ENCODE measurements at regions not wholly inside any gene's neighbourhood (a gene's known extent, or its start where the extent isn't known, plus 50 kb on each side); places are given as distances from the start of the nearest gene placed in this dataset.

- no peak for DNase-seq
- no peak for TF ChIP-seq POLR2A (IDR thresholded peaks at IDR 0.05; ENCODE audit: low read length)
- TF ChIP-seq GATA1 (IDR thresholded peaks at IDR 0.05; ENCODE audit: low read depth, low read length) = no peak
Measured at GRCh38 chr4:134401798-134402197, 200.2 kb upstream of the PABPC4L start.

GRCh38 chr4:134393592-134393991 lies 192.0 kb upstream of the PABPC4L start:
- no peak for TF ChIP-seq POLR2A (IDR thresholded peaks at IDR 0.05; ENCODE audit: low read length)
- no peak for TF ChIP-seq GATA1 (IDR thresholded peaks at IDR 0.05; ENCODE audit: low read depth, low read length)
- DNase-seq = no peak

- TF ChIP-seq GATA1 (IDR thresholded peaks at IDR 0.05; ENCODE audit: low read depth, low read length) = no peak
- no peak for TF ChIP-seq POLR2A (IDR thresholded peaks at IDR 0.05; ENCODE audit: low read length)
- no peak for DNase-seq
Measured at GRCh38 chr4:134390319-134390718, 188.7 kb upstream of the PABPC4L start.

GRCh38 chr4:134388351-134388750 lies 186.8 kb upstream of the PABPC4L start:
- no peak for DNase-seq
- TF ChIP-seq GATA1 (IDR thresholded peaks at IDR 0.05; ENCODE audit: low read depth, low read length) = no peak
- no peak for TF ChIP-seq POLR2A (IDR thresholded peaks at IDR 0.05; ENCODE audit: low read length)

- no peak for DNase-seq
- no peak for TF ChIP-seq GATA1 (IDR thresholded peaks at IDR 0.05; ENCODE audit: low read depth, low read length)
- no peak for TF ChIP-seq POLR2A (IDR thresholded peaks at IDR 0.05; ENCODE audit: low read length)
Measured at GRCh38 chr4:134382478-134383227, 181.1 kb upstream of the PABPC4L start.

GRCh38 chr4:134375775-134376174 lies 174.2 kb upstream of the PABPC4L start:
- no peak for DNase-seq
- TF ChIP-seq GATA1 (IDR thresholded peaks at IDR 0.05; ENCODE audit: low read depth, low read length) (no peak), POLR2A (IDR thresholded peaks at IDR 0.05; ENCODE audit: low read length) (no peak)

- TF ChIP-seq POLR2A (IDR thresholded peaks at IDR 0.05; ENCODE audit: low read length) = no peak
- no peak for TF ChIP-seq GATA1 (IDR thresholded peaks at IDR 0.05; ENCODE audit: low read depth, low read length)
- no peak for DNase-seq
Measured at GRCh38 chr4:134365852-134366251, 164.3 kb upstream of the PABPC4L start.

GRCh38 chr4:134364928-134365327 lies 163.3 kb upstream of the PABPC4L start:
- no peak for TF ChIP-seq POLR2A (IDR thresholded peaks at IDR 0.05; ENCODE audit: low read length)
- no peak for TF ChIP-seq GATA1 (IDR thresholded peaks at IDR 0.05; ENCODE audit: low read depth, low read length)
- no peak for DNase-seq

GRCh38 chr4:134345244-134345643 lies 143.7 kb upstream of the PABPC4L start:
- TF ChIP-seq POLR2A (IDR thresholded peaks at IDR 0.05; ENCODE audit: low read length) = no peak
- TF ChIP-seq GATA1 (IDR thresholded peaks at IDR 0.05; ENCODE audit: low read depth, low read length) = no peak
- DNase-seq = no peak

- DNase-seq = no peak
- no peak for TF ChIP-seq GATA1 (IDR thresholded peaks at IDR 0.05; ENCODE audit: low read depth, low read length)
- no peak for TF ChIP-seq POLR2A (IDR thresholded peaks at IDR 0.05; ENCODE audit: low read length)
Measured at GRCh38 chr4:134343656-134344055, 142.1 kb upstream of the PABPC4L start.

GRCh38 chr4:134343081-134343480 lies 141.5 kb upstream of the PABPC4L start:
- no peak for DNase-seq
- TF ChIP-seq POLR2A (IDR thresholded peaks at IDR 0.05; ENCODE audit: low read length) (no peak), GATA1 (IDR thresholded peaks at IDR 0.05; ENCODE audit: low read depth, low read length) (no peak)

GRCh38 chr4:134337574-134337973 lies 136.0 kb upstream of the PABPC4L start:
- TF ChIP-seq POLR2A (IDR thresholded peaks at IDR 0.05; ENCODE audit: low read length) (no peak), GATA1 (IDR thresholded peaks at IDR 0.05; ENCODE audit: low read depth, low read length) (no peak)
- DNase-seq = no peak

- TF ChIP-seq GATA1 (IDR thresholded peaks at IDR 0.05; ENCODE audit: low read depth, low read length) (no peak), POLR2A (IDR thresholded peaks at IDR 0.05; ENCODE audit: low read length) (no peak)
- no peak for DNase-seq
Measured at GRCh38 chr4:134328741-134329140, 127.2 kb upstream of the PABPC4L start.

- TF ChIP-seq GATA1 (IDR thresholded peaks at IDR 0.05; ENCODE audit: low read depth, low read length) = no peak
- TF ChIP-seq POLR2A (IDR thresholded peaks at IDR 0.05; ENCODE audit: low read length) = no peak
- DNase-seq = no peak
Measured at GRCh38 chr4:134327274-134328122, 125.9 kb upstream of the PABPC4L start.
